Effector memory CD8-positive, alpha-beta T cell (primary cell): ENCODE measurements at regions not wholly inside any gene's neighbourhood (a gene's known extent, or its start where the extent isn't known, plus 50 kb on each side); places are given as distances from the start of the nearest gene placed in this dataset.

Experiments used
- ATAC-seq: fragments of 150-1000 bp; cut with Tn5 transposase; replicated peaks from 2 replicates; pipeline ENCODE4 v1.10.0; 2021; ENCODE audit warnings: mild to moderate bottlenecking, moderate library complexity
- DNase-seq, 3 experiments: peaks; one replicate each; pipeline ENCODE4 v3.0.0; 2021
- H3K27ac Mint-ChIP-seq, 2 donors: one replicate each; pipeline ENCODE4 v1.8.0; 2022; ENCODE audit warnings: mild to moderate bottlenecking in 2 of 2, mixed read lengths in 2 of 2, moderate library complexity in 2 of 2
- H3K27me3 Mint-ChIP-seq, 2 donors: one replicate each; pipeline ENCODE4 v1.8.0; 2022; ENCODE audit warnings: mixed read lengths in 2 of 2
- H3K36me3 Mint-ChIP-seq: one replicate; pipeline ENCODE4 v1.8.0; 2022; ENCODE audit warnings: mild to moderate bottlenecking, moderate library complexity, mixed read lengths; ENCODE audit not compliant: insufficient read depth
- H3K4me1 Mint-ChIP-seq, 2 donors: one replicate each; pipeline ENCODE4 v1.8.0; 2022; ENCODE audit warnings: low read depth in 2 of 2, mixed read lengths in 2 of 2
- H3K4me3 Mint-ChIP-seq, 2 donors: one replicate each; pipeline ENCODE4 v1.8.0; 2022; ENCODE audit warnings: mild to moderate bottlenecking in 2 of 2, mixed read lengths in 2 of 2, moderate library complexity in 2 of 2
- H3K9me3 Mint-ChIP-seq, 2 donors: one replicate each; pipeline ENCODE4 v1.8.0; 2022; ENCODE audit warnings: mixed read lengths in 2 of 2

GRCh38 chr7:15794801-15795200 lies 108.3 kb upstream of the MEOX2 start:
- no peak for DNase-seq
- ATAC-seq, result no peak
- peaks cover 0 to 3% of the 10 kb centered on the region in 2 donors for H3K9me3 Mint-ChIP-seq
- no peak overlapping the region for H3K4me3 Mint-ChIP-seq
- peak overlapping the region in 1 of 2 donors; percentile 35 for H3K27ac Mint-ChIP-seq
- no peaks in the 10 kb centered on the region for H3K36me3 Mint-ChIP-seq
- no peaks in the 10 kb centered on the region for H3K4me1 Mint-ChIP-seq
- no peaks in the 10 kb centered on the region for H3K27me3 Mint-ChIP-seq

DNA sequence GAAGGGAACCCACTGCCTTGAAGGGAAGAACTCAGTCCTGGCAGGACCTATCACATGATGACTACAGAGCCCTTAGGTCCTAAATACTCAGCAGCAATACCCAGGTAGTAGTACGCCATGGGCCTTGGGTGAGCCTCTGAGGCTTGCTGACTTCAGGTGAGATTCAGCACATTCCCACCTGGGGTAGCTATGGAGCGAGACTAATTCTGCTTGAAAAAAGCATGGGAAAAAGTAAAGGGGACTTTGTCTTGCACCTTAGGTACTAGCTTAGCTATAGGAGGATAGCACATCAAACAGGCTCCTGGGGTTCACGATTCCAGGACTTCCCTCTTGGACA lies 98.2 kb upstream of the MEOX2 start:
- Mint-ChIP-seq H3K27me3 (no peaks in the 10 kb centered on the region), H3K9me3 (peaks cover 2 to 7% of the 10 kb centered on the region in 2 donors), H3K4me1 (no peaks in the 10 kb centered on the region), H3K36me3 (peaks cover 2% of the 10 kb centered on the region), H3K27ac (no peak overlapping the region), H3K4me3 (no peak overlapping the region)
- DNase-seq (no peak), ATAC-seq (no peak)

GRCh38 chr7:15783987-15784693 lies 97.7 kb upstream of the MEOX2 start:
- H3K9me3 Mint-ChIP-seq, result peaks cover 2 to 7% of the 10 kb centered on the region in 2 donors
- ATAC-seq (no peak), DNase-seq (no peak)
- H3K27me3 Mint-ChIP-seq, result no peaks in the 10 kb centered on the region
- no peak overlapping the region for H3K4me3 Mint-ChIP-seq
- H3K27ac Mint-ChIP-seq, result no peak overlapping the region
- H3K36me3 Mint-ChIP-seq, result peaks cover 2% of the 10 kb centered on the region
- no peaks in the 10 kb centered on the region for H3K4me1 Mint-ChIP-seq

DNA sequence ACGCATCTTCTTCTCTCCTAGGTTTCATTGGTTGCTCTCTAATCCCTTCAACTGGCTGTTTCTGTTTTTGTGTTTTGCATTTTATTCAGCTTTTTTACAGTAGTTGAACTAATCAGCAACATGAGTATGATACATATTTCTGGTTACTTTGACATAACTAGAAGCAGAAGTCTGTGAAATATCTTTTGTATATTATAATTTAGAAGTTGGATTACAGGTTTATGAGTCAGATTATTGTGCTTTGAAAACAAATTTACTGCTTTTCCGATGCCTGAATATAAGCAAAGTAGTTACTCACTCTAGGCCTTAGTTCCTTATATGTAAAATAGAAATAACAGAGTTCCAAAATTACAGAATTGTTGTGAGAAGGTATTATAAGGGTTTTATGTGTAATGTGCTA lies 96.2 kb upstream of the MEOX2 start:
- Mint-ChIP-seq H3K9me3 (peaks cover 6 to 7% of the 10 kb centered on the region in 2 donors), H3K4me3 (no peak overlapping the region), H3K27ac (no peak overlapping the region), H3K27me3 (no peaks in the 10 kb centered on the region), H3K36me3 (peaks cover 2% of the 10 kb centered on the region), H3K4me1 (no peaks in the 10 kb centered on the region)
- DNase-seq, result no peak
- no peak for ATAC-seq

DNA sequence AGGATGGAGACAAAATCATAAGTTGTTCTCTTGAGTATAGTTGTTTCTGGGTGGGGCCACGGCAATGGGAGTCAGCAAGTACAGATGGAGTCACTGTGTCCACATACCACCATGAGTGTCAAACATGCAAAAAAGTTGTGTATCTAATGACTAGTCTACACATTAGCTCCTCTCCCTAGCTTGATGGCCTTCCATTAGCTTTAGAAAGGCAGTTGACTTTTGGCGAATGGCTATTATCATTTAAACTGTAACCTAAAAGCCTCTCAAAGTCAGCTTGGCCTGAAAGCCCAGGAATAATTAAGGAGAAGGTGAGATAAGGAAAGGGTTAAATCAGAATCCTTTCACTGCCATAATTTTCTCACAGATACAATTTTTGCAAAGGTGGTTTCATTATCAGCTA lies 95.5 kb upstream of the MEOX2 start:
- ATAC-seq (no peak), DNase-seq (no peak)
- Mint-ChIP-seq H3K27ac (no peak overlapping the region), H3K9me3 (peaks cover 6 to 7% of the 10 kb centered on the region in 2 donors), H3K4me3 (no peak overlapping the region), H3K27me3 (no peaks in the 10 kb centered on the region), H3K4me1 (no peaks in the 10 kb centered on the region), H3K36me3 (peaks cover 2% of the 10 kb centered on the region)

DNA sequence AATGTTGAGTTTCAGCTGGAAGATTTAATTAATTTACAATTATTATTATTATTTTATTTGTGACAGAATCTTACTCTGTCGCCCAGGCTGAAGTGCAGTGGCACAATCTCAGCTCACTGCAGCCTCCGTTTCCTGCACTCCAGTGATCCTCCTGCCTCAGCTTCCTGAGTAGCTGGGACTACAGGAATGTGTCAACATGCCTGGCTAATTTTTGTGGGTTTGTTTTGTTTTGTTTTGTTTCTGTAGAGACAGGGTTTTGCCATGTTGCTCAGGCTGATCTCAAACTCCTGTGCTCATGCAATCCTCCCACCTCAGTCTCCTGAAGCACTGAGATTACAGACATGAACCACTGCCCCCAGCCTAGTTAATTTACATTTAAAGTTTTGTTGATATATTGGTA lies 93.8 kb upstream of the MEOX2 start:
- H3K9me3 Mint-ChIP-seq, result peaks cover 0 to 5% of the 10 kb centered on the region in 2 donors
- ATAC-seq, result no peak
- H3K27me3 Mint-ChIP-seq, result no peaks in the 10 kb centered on the region
- no peak overlapping the region for H3K4me3 Mint-ChIP-seq
- no peak for DNase-seq
- H3K4me1 Mint-ChIP-seq, result no peaks in the 10 kb centered on the region
- H3K27ac Mint-ChIP-seq, result no peak overlapping the region
- peaks cover 2% of the 10 kb centered on the region for H3K36me3 Mint-ChIP-seq

GRCh38 chr7:15778191-15778590 lies 91.7 kb upstream of the MEOX2 start:
- ATAC-seq, result no peak
- Mint-ChIP-seq H3K27ac (no peak overlapping the region), H3K36me3 (peaks cover 2% of the 10 kb centered on the region), H3K4me3 (no peak overlapping the region), H3K9me3 (peaks cover 0 to 7% of the 10 kb centered on the region in 2 donors), H3K4me1 (no peaks in the 10 kb centered on the region), H3K27me3 (no peaks in the 10 kb centered on the region)
- no peak for DNase-seq

DNA sequence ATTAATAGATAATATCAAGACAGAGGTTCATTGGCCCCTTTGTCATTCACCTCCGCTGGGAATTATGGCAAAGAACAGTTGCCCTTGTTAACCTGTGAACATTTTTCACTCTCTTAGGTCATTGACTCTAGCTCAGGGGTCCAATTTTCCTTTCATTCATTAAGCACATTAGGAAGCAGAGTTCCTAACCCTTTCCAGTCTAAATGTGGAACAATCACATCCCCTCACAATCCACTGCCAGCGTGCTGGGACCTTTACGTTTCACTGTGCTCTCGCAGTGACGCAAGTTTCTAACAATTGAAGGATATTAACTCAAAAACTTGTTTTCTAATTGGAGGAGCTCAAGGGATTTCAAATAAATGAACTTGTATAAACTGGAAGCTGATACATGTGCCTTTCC lies 79.3 kb upstream of the MEOX2 start:
- H3K36me3 Mint-ChIP-seq, result peaks cover 6% of the 10 kb centered on the region
- H3K27me3 Mint-ChIP-seq, result no peaks in the 10 kb centered on the region
- H3K27ac Mint-ChIP-seq, result no peak overlapping the region
- H3K4me3 Mint-ChIP-seq, result no peak overlapping the region
- H3K9me3 Mint-ChIP-seq, result peaks cover 0 to 7% of the 10 kb centered on the region in 2 donors
- H3K4me1 Mint-ChIP-seq, result no peaks in the 10 kb centered on the region
- ATAC-seq, result no peak
- no peak for DNase-seq

- no peak for ATAC-seq
- Mint-ChIP-seq H3K4me3 (no peak overlapping the region), H3K9me3 (peaks cover 0 to 5% of the 10 kb centered on the region in 2 donors), H3K27me3 (no peaks in the 10 kb centered on the region), H3K27ac (no peak overlapping the region), H3K4me1 (no peaks in the 10 kb centered on the region), H3K36me3 (peaks cover 6% of the 10 kb centered on the region)
- DNase-seq, result no peak
Observed at GRCh38 chr7:15764851-15765382, 78.4 kb upstream of the MEOX2 start.

- no peaks in the 10 kb centered on the region for H3K27me3 Mint-ChIP-seq
- DNase-seq, result no peak
- ATAC-seq, result no peak
- H3K9me3 Mint-ChIP-seq, result peaks cover 0 to 5% of the 10 kb centered on the region in 2 donors
- peaks cover 6% of the 10 kb centered on the region for H3K36me3 Mint-ChIP-seq
- no peak overlapping the region for H3K27ac Mint-ChIP-seq
- no peaks in the 10 kb centered on the region for H3K4me1 Mint-ChIP-seq
- H3K4me3 Mint-ChIP-seq, result no peak overlapping the region
Observed at GRCh38 chr7:15764010-15764409, 77.5 kb upstream of the MEOX2 start.

GRCh38 chr7:15757041-15758000 lies 70.8 kb upstream of the MEOX2 start:
- Mint-ChIP-seq H3K27me3 (no peaks in the 10 kb centered on the region), H3K4me3 (no peak overlapping the region), H3K27ac (no peak overlapping the region), H3K9me3 (peaks cover 0 to 6% of the 10 kb centered on the region in 2 donors), H3K36me3 (peaks cover 3% of the 10 kb centered on the region), H3K4me1 (no peaks in the 10 kb centered on the region)
- ATAC-seq, result no peak
- DNase-seq, result no peak

DNA sequence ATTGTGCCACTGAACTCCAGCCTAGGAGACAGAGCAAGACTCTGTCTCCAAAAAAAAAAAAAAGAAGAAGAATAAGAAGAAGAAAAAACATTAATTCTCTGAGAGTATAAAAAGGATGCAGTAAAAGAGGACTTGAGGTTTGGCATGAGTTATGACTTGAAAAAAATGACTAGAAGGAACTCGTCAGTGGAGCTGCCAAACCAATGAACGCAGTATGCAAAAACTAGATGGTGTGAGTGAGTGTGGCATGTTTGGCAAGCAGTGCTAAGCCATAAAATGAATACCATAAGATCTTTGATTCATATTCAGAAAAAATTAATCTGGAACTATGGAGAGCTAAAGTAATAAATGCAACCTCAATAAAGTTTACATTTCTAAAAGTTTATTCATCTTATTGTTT lies 68.6 kb upstream of the MEOX2 start:
- H3K9me3 Mint-ChIP-seq, result peaks cover 0 to 4% of the 10 kb centered on the region in 2 donors
- H3K27me3 Mint-ChIP-seq, result no peaks in the 10 kb centered on the region
- H3K4me3 Mint-ChIP-seq, result no peak overlapping the region
- DNase-seq, result no peak
- H3K36me3 Mint-ChIP-seq, result no peaks in the 10 kb centered on the region
- H3K4me1 Mint-ChIP-seq, result no peaks in the 10 kb centered on the region
- ATAC-seq, result no peak
- H3K27ac Mint-ChIP-seq, result no peak overlapping the region

DNA sequence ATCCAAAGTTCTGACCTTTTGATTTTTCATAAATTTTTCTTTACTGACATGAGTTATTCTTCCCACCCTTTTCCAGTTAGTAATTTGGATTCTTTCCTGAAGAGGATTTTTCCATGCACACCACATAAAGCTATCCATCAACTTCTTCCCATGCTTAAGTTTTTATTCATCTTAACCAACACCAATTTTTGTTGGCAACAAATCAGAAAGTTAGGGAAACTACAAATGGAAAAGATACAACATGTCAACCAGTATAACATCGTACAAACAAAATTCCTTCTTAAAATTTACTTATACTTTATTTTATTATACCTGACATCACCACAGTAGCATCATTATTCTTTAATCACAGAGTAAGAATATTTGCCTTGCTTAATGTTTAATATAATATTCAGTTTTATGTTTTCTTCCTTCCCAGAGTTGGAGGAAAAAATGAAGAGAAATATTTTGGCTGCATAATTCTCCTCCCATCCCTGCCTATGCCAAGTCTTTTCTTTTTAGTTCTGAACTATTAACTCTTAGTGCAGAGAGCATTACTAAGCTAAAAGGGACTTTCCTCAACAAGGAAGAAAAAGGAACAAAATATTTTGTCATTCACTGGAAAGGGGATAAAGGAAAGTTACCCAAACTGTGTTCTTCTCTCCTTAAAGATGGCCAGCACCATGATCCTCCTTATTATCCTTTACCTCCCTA lies 67.5 kb upstream of the MEOX2 start:
- no peak for DNase-seq
- Mint-ChIP-seq H3K36me3 (no peaks in the 10 kb centered on the region), H3K4me1 (no peaks in the 10 kb centered on the region), H3K27ac (no peak overlapping the region), H3K9me3 (peaks cover 0 to 4% of the 10 kb centered on the region in 2 donors), H3K27me3 (no peaks in the 10 kb centered on the region), H3K4me3 (no peak overlapping the region)
- ATAC-seq, result no peak
